OCI-LY7 (cell line): ENCODE measurements at regions not wholly inside any gene's neighbourhood (a gene's known extent, or its start where the extent isn't known, plus 50 kb on each side); places are given as distances from the start of the nearest gene placed in this dataset.
"Not testable (repeated sequence)": the region's sequence is repeated elsewhere in the genome, so short reads cannot be mapped to it uniquely, and the experiment has no call there.

Source experiments
- CTCF ChIP-seq: fragments of 200-600 bp; sonication (generic); conservative IDR thresholded peaks from 2 replicates; pipeline ENCODE4 v1.5.1; 2014; ENCODE audit warnings: mild to moderate bottlenecking, antibody characterized with exemption, low read length, moderate library complexity, mixed read lengths
- EZH2phosphoT487 ChIP-seq: fragments of 200-600 bp; sonication (generic); IDR thresholded peaks from 2 replicates; pipeline ENCODE4 v1.6.1; 2018; ENCODE audit warnings: low read depth, borderline replicate concordance, mild to moderate bottlenecking, mixed run types, antibody characterized with exemption, low read length, moderate library complexity, mixed read lengths

DNA sequence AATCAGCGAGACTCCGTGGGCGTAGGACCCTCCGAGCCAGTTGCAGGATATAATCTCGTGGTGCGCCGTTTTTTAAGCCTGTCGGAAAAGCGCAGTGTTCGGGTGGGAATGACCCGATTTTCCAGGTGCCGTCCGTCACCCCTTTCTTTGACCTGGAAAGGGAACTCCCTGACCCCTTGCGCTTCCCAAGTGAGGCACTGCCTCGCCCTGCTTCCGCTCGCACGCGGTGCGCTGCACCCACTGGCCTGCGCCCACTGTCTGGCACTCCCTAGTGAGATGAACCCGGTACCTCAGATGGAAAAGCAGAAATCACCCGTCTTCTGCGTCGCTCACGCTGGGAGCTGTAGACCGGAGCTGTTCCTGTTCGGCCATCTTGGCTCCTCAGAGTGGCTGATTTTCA is 249.6 kb upstream of the VCX start:
- TF ChIP-seq CTCF, EZH2phosphoT487: not testable (repeated sequence)
